PC-3 (cell line): ENCODE measurements at regions not wholly inside any gene's neighbourhood (a gene's known extent, or its start where the extent isn't known, plus 50 kb on each side); places are given as distances from the start of the nearest gene placed in this dataset.
A peak's percentile ranks its signal among the peaks of the same experiment; 100 is the strongest.
"Not testable (repeated sequence)": the region's sequence is repeated elsewhere in the genome, so short reads cannot be mapped to it uniquely, and the experiment has no call there.

Experiments
- ATAC-seq: fragments of 200-7000 bp; cut with Tn5 transposase; 2 replicates; pipeline ENCODE4 v1.9.1; 2020; ENCODE audit warnings: mild to moderate bottlenecking, moderate library complexity
- BruUV-seq: library from RNA; stranded (reverse); fragments of 400-500 nt; replicated peaks from 2 replicates; lab custom pipeline; 2021; lab: Mats Ljungman, UMichigan
- CTCF ChIA-PET: fragments of 300-600 bp; sonication (Branson Sonifier 250); formaldehyde crosslinking; loops from one replicate; lab custom pipeline; 2022; ENCODE audit warnings: antibody characterized with exemption; lab: Charles Lee
- POLR2A ChIA-PET: fragments of 300-600 bp; sonication (Branson Sonifier 250); formaldehyde crosslinking; loops from one replicate; lab custom pipeline; 2022; ENCODE audit warnings: antibody characterized with exemption; ENCODE audit not compliant: unreplicated experiment; lab: Charles Lee
- DNase-seq: peaks from one replicate; pipeline ENCODE4 v3.0.0-alpha.2; 2015
- H2AFZ ChIP-seq: fragments of 300-600 bp; sonication (generic); 2 replicates; pipeline ENCODE4 v1.6.0; 2016; ENCODE audit warnings: antibody characterized with exemption, low read length
- H3F3A ChIP-seq: fragments of 300-600 bp; sonication (generic); one replicate; pipeline ENCODE4 v1.6.0; 2017; ENCODE audit warnings: antibody characterized with exemption, low read length, control low read depth, mild to moderate bottlenecking; ENCODE audit not compliant: unreplicated experiment
- H3K27ac ChIP-seq: fragments of 300-600 bp; sonication (generic); 2 replicates; pipeline ENCODE4 v1.5.1; 2016; ENCODE audit warnings: mild to moderate bottlenecking, low read length
- H3K27me3 ChIP-seq: fragments of 300-600 bp; sonication (generic); 2 replicates; pipeline ENCODE4 v1.6.1; 2016; ENCODE audit warnings: low read length, mixed read lengths
- H3K36me3 ChIP-seq: fragments of 300-600 bp; sonication (generic); 2 replicates; pipeline ENCODE4 v1.6.1; 2016; ENCODE audit warnings: low read depth, mixed run types, low read length, mixed read lengths
- H3K4me1 ChIP-seq: fragments of 300-600 bp; sonication (generic); 2 replicates; pipeline ENCODE4 v1.5.1; 2016; ENCODE audit warnings: low read length; ENCODE audit not compliant: insufficient read depth
- H3K4me2 ChIP-seq: fragments of 300-600 bp; sonication (generic); 2 replicates; pipeline ENCODE4 v1.6.0; 2016; ENCODE audit warnings: low read length
- H3K4me3 ChIP-seq: fragments of 300-600 bp; sonication (generic); 2 replicates; pipeline ENCODE4 v1.5.1; 2016; ENCODE audit warnings: mild to moderate bottlenecking, low read length, mixed read lengths
- H3K79me2 ChIP-seq: fragments of 300-600 bp; sonication (generic); 2 replicates; pipeline ENCODE4 v1.6.1; 2017; ENCODE audit warnings: low read length, mixed read lengths
- H3K9ac ChIP-seq: fragments of 300-600 bp; sonication (generic); 2 replicates; pipeline ENCODE4 v1.6.0; 2016; ENCODE audit warnings: mild to moderate bottlenecking, low read length
- H3K9me2 ChIP-seq: fragments of 300-600 bp; sonication (generic); replicated peaks from 2 replicates; pipeline ENCODE4 v1.6.1; 2016; ENCODE audit warnings: mixed run types, low read length, mixed read lengths
- H3K9me3 ChIP-seq: fragments of 300-600 bp; sonication (generic); 2 replicates; pipeline ENCODE4 v1.6.1; 2016; ENCODE audit warnings: low read length, mixed read lengths
- H4K20me1 ChIP-seq: fragments of 300-600 bp; sonication (generic); 2 replicates; pipeline ENCODE4 v1.6.1; 2016; ENCODE audit warnings: low read length, mixed read lengths
- intact Hi-C: fragments of 100-400 bp; cut with micrococcal nuclease; formaldehyde crosslinking; loops from 2 replicates; pipeline ENCODE4 v1.9.0; 2023

DNA sequence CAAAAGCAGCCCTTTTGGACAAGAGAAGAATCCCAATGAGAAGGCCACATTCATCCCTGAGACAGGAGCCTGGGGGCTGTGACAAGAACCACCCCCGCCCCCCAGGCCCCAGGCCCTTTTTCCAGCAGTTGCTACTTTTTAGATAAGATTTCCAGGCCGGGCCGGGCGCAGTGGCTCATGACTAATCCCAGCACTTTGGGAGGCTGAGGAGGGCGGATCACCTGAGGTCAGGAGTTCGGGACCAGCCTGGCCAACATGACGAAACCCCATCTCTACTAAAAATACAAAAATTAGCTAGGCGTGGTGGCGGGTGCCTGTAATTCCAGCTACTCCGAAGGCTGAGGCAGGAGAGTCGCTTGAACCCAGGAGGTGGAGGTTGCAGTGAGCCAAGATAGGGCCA, 179.4 kb downstream of the SPATA31A1 start:
- CTCF ChIA-PET, H3F3A ChIP-seq, H3K27ac ChIP-seq, H3K9me2 ChIP-seq, H3K4me1 ChIP-seq, H3K9ac ChIP-seq, H3K79me2 ChIP-seq, BruUV-seq, H3K9me3 ChIP-seq, H3K4me2 ChIP-seq, ATAC-seq, H4K20me1 ChIP-seq, H2AFZ ChIP-seq, intact Hi-C loops, POLR2A ChIA-PET, H3K4me3 ChIP-seq, DNase-seq, H3K36me3 ChIP-seq, H3K27me3 ChIP-seq: not testable (repeated sequence)

DNA sequence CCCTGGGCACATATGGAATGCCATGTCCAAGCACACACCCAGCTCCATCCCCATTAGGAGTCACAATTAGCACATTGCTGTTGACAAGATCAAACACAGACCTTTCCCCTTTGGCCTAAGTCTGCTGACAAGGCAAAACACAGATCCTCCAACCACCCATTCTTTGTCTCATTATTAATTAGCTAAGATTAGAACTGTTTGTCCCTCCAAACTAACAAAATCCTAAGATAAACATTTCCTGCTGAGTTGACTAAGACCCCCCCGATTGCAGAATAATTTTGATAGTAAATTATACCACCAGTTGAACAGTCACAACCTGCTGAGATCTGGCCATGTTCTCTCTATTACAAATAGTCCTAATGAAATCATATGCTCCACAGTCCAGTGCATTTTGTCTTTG, 186.7 kb downstream of the SPATA31A1 start:
- BruUV-seq, H3K27ac ChIP-seq, H3K4me2 ChIP-seq, H3F3A ChIP-seq, POLR2A ChIA-PET, H3K79me2 ChIP-seq, H3K4me3 ChIP-seq, H3K4me1 ChIP-seq, H3K9me3 ChIP-seq, H3K9me2 ChIP-seq, DNase-seq, ATAC-seq, H3K9ac ChIP-seq, H4K20me1 ChIP-seq, intact Hi-C loops, H3K36me3 ChIP-seq, H3K27me3 ChIP-seq, CTCF ChIA-PET, H2AFZ ChIP-seq: not testable (repeated sequence)

DNA sequence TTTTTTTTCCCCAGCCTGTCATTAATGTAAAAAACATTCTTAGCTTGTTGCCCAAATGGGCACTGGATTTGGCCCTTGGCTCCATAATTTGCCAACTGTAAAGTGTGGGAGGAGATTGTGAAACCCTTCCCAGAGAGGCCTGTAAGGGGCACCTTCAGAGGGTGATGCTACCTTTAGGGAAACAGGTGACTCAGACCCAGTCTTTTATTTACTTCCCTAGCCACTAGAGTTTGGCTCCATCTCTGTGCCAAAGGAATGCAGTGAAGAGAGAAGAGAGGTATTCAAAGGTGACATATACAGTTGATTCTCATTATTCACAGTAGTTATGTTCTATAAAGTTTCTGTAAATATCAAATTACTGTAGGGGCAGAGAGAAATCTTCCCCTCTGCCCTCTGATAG, 189.6 kb downstream of the SPATA31A1 start:
- POLR2A ChIA-PET, H3K27me3 ChIP-seq, H3F3A ChIP-seq, H3K9me2 ChIP-seq, H4K20me1 ChIP-seq, DNase-seq, H3K27ac ChIP-seq, H3K9ac ChIP-seq, H3K36me3 ChIP-seq, H2AFZ ChIP-seq, H3K79me2 ChIP-seq, CTCF ChIA-PET, H3K4me2 ChIP-seq, intact Hi-C loops, H3K4me3 ChIP-seq, BruUV-seq, H3K9me3 ChIP-seq, H3K4me1 ChIP-seq: not testable (repeated sequence)
- ATAC-seq: peak; percentile 100

GRCh38 chr9:39550573-39550972, 195.1 kb downstream of the SPATA31A1 start:
- H3K9ac ChIP-seq, H3K4me3 ChIP-seq, intact Hi-C loops, H3K9me3 ChIP-seq, BruUV-seq, DNase-seq, H3K27me3 ChIP-seq, H3K9me2 ChIP-seq, H4K20me1 ChIP-seq, H3K4me2 ChIP-seq, H2AFZ ChIP-seq, H3K36me3 ChIP-seq, CTCF ChIA-PET, POLR2A ChIA-PET, H3K79me2 ChIP-seq, H3K27ac ChIP-seq, H3F3A ChIP-seq, H3K4me1 ChIP-seq: not testable (repeated sequence)
- peak; percentile 64 for ATAC-seq

DNA sequence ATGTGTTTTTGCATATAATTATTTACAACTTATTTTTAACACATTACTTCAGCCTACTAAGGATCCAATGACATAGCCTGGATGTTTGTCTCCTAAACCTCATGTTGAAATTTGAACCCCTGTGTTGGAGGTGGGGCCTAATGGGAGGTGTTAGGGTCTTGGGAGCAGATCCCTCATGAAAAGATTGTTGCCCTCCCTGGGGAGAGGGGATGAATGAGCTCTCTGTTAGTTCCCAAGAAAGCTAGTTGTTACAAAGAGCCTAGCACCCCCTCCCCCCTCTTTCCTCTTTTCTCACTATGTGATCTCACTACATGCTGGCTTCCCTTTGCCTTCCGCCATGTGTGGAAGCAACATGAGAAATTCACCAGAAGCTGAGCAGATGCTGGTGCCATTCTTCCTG, 196.1 kb downstream of the SPATA31A1 start:
- BruUV-seq, H3K9me3 ChIP-seq, H3K9ac ChIP-seq, intact Hi-C loops, H3K9me2 ChIP-seq, H2AFZ ChIP-seq, CTCF ChIA-PET, H3K79me2 ChIP-seq, ATAC-seq, H3K4me3 ChIP-seq, H3K36me3 ChIP-seq, POLR2A ChIA-PET, H3F3A ChIP-seq, H3K27me3 ChIP-seq, H3K4me1 ChIP-seq, H3K27ac ChIP-seq, H3K4me2 ChIP-seq, DNase-seq, H4K20me1 ChIP-seq: not testable (repeated sequence)

DNA sequence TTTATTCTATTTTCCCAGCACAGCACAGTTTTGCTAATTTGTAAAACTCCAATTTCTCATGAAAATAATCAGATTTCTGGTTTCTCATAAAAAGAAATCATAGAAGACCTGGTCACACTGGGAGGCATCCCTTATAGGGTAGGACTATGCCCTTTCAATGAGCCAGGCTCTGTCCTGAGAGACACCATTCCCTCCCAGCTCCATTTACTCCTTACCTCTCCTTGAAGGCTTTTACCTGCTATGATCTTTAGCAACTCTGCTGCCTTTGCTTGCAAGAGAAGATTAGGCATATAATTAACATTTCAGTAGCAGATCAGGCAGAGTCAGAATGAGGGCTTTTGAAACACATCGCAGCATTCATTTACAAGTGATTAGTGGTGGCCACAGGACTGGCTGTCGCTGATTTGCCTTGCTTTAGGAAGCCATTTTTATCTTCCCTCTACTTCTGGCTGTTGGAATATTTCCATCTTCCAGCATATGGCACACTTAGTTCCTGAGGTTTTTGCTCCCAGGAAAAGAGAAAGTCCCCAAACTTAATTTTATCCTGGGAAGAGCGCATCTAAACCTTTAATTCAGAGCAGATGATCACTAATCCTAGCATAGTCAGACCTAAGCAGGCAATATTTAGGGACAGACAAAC, 196.9 kb downstream of the SPATA31A1 start:
- not testable (repeated sequence) for BruUV-seq, ATAC-seq, H3K9me3 ChIP-seq

DNA sequence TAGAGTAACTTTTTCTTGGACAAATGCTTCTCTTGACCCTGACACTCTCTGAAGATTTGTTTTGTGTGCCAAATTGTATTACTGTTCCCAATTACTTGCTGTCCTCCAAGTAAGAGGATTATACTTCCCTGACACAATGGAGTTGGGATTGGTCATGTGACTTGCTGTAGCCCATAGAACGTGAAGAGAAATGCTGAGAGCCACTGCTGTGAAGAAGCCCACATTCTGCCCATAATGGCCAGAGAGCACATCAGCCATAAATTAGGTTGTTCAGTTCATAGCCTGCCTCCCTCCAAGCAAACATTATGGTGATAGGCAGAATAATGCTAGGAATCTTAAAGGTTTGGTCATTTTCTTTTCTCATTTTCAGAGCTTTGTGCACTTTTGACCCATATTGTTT, 198.9 kb downstream of the SPATA31A1 start:
- H3K27me3 ChIP-seq, H3K79me2 ChIP-seq, H3K9me2 ChIP-seq, H3K4me3 ChIP-seq, H4K20me1 ChIP-seq, H3K27ac ChIP-seq, H3K9ac ChIP-seq, H3K9me3 ChIP-seq, H3K36me3 ChIP-seq, BruUV-seq, ATAC-seq, H3K4me2 ChIP-seq, POLR2A ChIA-PET, DNase-seq, intact Hi-C loops, H2AFZ ChIP-seq, CTCF ChIA-PET, H3F3A ChIP-seq, H3K4me1 ChIP-seq: not testable (repeated sequence)

More for the DNA sequence above, 196.9 kb downstream of the SPATA31A1 start:
- H3K36me3 ChIP-seq, intact Hi-C loops, H2AFZ ChIP-seq, DNase-seq, H4K20me1 ChIP-seq, H3K9me2 ChIP-seq, H3K27me3 ChIP-seq, H3K4me3 ChIP-seq, CTCF ChIA-PET, H3K27ac ChIP-seq, H3K79me2 ChIP-seq, POLR2A ChIA-PET, H3K4me1 ChIP-seq, H3K4me2 ChIP-seq, H3K9ac ChIP-seq, H3F3A ChIP-seq: not testable (repeated sequence)
